Omental fat pad (tissue), 3 donors: ENCODE measurements at regions not wholly inside any gene's neighbourhood (a gene's known extent, or its start where the extent isn't known, plus 50 kb on each side); places are given as distances from the start of the nearest gene placed in this dataset. TPM values are rescaled to one million over a fixed set of nuclear protein-coding genes. Genes with fewer than 3 reads are reported as not detected.
"Not testable (repeated sequence)": the region's sequence is repeated elsewhere in the genome, so short reads cannot be mapped to it uniquely, and the experiment has no call there.

ENCODE experiments used
- ATAC-seq: fragments of 150-250 bp; one replicate; pipeline ENCODE4 v1.9.1; 2016; ENCODE audit warnings: mild to moderate bottlenecking, moderate library complexity; ENCODE audit not compliant: low FRiP score
- DNase-seq: peaks from one replicate; pipeline ENCODE4 v3.0.0-alpha.2; 2019; ENCODE audit warnings: low spot score
- small RNA-seq: library from RNA; depleted of rRNA; stranded (forward); fragments of <200 nt; gene quantifications from one replicate; pipeline ENCODE3, GENCODE V24; 2016
- TF ChIP-seq, protein P1 (sequence below), 3 donors: fragments of 450-650 bp; IDR thresholded peaks; one replicate each; pipeline ENCODE4 v1.5.1; 2016 to 2017; ENCODE audit warnings: antibody characterized with exemption in 3 of 3, mild to moderate bottlenecking in 3 of 3, moderate library complexity in 2 of 3

GRCh38 chr1:88618331-88618730, 65.7 kb upstream of the PKN2 start:
- ATAC-seq = no peak

GRCh38 chr1:88623101-88623500, 61.0 kb upstream of the PKN2 start:
- ATAC-seq, DNase-seq: not testable (repeated sequence)

More at GRCh38 chr1:88618331-88618730, 65.7 kb upstream of the PKN2 start:
- TF ChIP-seq, protein P1, sequence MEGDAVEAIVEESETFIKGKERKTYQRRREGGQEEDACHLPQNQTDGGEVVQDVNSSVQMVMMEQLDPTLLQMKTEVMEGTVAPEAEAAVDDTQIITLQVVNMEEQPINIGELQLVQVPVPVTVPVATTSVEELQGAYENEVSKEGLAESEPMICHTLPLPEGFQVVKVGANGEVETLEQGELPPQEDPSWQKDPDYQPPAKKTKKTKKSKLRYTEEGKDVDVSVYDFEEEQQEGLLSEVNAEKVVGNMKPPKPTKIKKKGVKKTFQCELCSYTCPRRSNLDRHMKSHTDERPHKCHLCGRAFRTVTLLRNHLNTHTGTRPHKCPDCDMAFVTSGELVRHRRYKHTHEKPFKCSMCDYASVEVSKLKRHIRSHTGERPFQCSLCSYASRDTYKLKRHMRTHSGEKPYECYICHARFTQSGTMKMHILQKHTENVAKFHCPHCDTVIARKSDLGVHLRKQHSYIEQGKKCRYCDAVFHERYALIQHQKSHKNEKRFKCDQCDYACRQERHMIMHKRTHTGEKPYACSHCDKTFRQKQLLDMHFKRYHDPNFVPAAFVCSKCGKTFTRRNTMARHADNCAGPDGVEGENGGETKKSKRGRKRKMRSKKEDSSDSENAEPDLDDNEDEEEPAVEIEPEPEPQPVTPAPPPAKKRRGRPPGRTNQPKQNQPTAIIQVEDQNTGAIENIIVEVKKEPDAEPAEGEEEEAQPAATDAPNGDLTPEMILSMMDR (IDR thresholded peaks at IDR 0.05) = no peak
- no peak for DNase-seq

Small RNAs in the stretch of these regions (small RNA-seq; reads per million reads assigned to genes)
- gene AL049861.1 (not detected), gene RF02271 (not detected), gene RN7SL583P (not detected), gene RNA5SP52 (not detected)
